OCI-LY7 (cell line): ENCODE measurements at regions not wholly inside any gene's neighbourhood (a gene's known extent, or its start where the extent isn't known, plus 50 kb on each side); places are given as distances from the start of the nearest gene placed in this dataset.

Experiments
- BruUV-seq: library from RNA; stranded (reverse); fragments of 400-500 nt; replicated peaks from 2 replicates; lab custom pipeline; 2021; lab: Mats Ljungman, UMichigan
- CTCF ChIA-PET: fragments of 300-600 bp; sonication (Branson Sonifier 250); formaldehyde crosslinking; loops from one replicate; lab custom pipeline; 2022; ENCODE audit warnings: antibody characterized with exemption; ENCODE audit not compliant: unreplicated experiment; lab: Charles Lee
- POLR2A ChIA-PET: fragments of 300-600 bp; sonication (Branson Sonifier 250); formaldehyde crosslinking; loops from one replicate; lab custom pipeline; 2022; ENCODE audit warnings: antibody characterized with exemption; lab: Charles Lee
- DNase-seq: peaks from one replicate; pipeline ENCODE4 v3.0.0-alpha.2; 2015; ENCODE audit warnings: low spot score
- H2AFZ ChIP-seq: fragments of 200-600 bp; sonication (generic), shearing (Covaris generic); 2 replicates; pipeline ENCODE4 v1.6.1; 2014; ENCODE audit warnings: mild to moderate bottlenecking, antibody characterized with exemption, low read length, moderate library complexity
- H3K27ac ChIP-seq: fragments of 200-600 bp; sonication (generic); 2 replicates; pipeline ENCODE4 v1.5.1; 2014; ENCODE audit warnings: mixed run types, low read depth, mild to moderate bottlenecking, moderate library complexity, low read length, inconsistent platforms; ENCODE audit not compliant: poor library complexity, severe bottlenecking
- H3K36me3 ChIP-seq: fragments of 200-600 bp; sonication (generic); 2 replicates; pipeline ENCODE4 v1.6.1; 2014; ENCODE audit warnings: mild to moderate bottlenecking, antibody characterized with exemption, low read length, moderate library complexity, mixed read lengths; ENCODE audit not compliant: insufficient read depth
- H3K4me1 ChIP-seq: fragments of 200-600 bp; sonication (generic); 2 replicates; pipeline ENCODE4 v1.5.1; 2014; ENCODE audit warnings: mild to moderate bottlenecking, low read length; ENCODE audit not compliant: insufficient read depth, poor library complexity, severe bottlenecking
- H3K4me2 ChIP-seq: fragments of 200-600 bp; sonication (generic); 2 replicates; pipeline ENCODE4 v1.6.1; 2014; ENCODE audit warnings: mild to moderate bottlenecking, low read length
- H3K4me3 ChIP-seq: fragments of 200-600 bp; sonication (generic); 2 replicates; pipeline ENCODE4 v1.5.1; 2014; ENCODE audit warnings: mild to moderate bottlenecking, low read depth, low read length; ENCODE audit not compliant: poor library complexity, severe bottlenecking
- H3K79me2 ChIP-seq: fragments of 200-600 bp; sonication (generic); 2 replicates; pipeline ENCODE4 v1.6.1; 2016; ENCODE audit warnings: low read depth, mild to moderate bottlenecking, low read length, moderate library complexity, mixed read lengths; ENCODE audit not compliant: insufficient read depth
- H3K9me2 ChIP-seq: fragments of 200-600 bp; sonication (generic); 2 replicates; pipeline ENCODE4 v1.6.1; 2016; ENCODE audit warnings: mild to moderate bottlenecking, low read length, mixed read lengths; ENCODE audit not compliant: insufficient read depth
- H3K9me3 ChIP-seq: fragments of 200-600 bp; sonication (generic); 2 replicates; pipeline ENCODE4 v1.6.1; 2014; ENCODE audit warnings: mild to moderate bottlenecking, mixed run types, low read length, mixed read lengths
- H4K20me1 ChIP-seq: fragments of 200-600 bp; sonication (generic); 2 replicates; pipeline ENCODE4 v1.6.1; 2014; ENCODE audit warnings: mild to moderate bottlenecking, antibody characterized with exemption, low read length, moderate library complexity, mixed read lengths; ENCODE audit not compliant: insufficient read depth
- EZH2phosphoT487 ChIP-seq: fragments of 200-600 bp; sonication (generic); IDR thresholded peaks from 2 replicates; pipeline ENCODE4 v1.6.1; 2018; ENCODE audit warnings: low read depth, borderline replicate concordance, mild to moderate bottlenecking, mixed run types, antibody characterized with exemption, low read length, moderate library complexity, mixed read lengths
- intact Hi-C: fragments of 100-400 bp; cut with micrococcal nuclease; formaldehyde crosslinking; loops from one replicate; pipeline ENCODE4 v1.10.0; 2022; ENCODE audit not compliant: unreplicated experiment
- TF ChIP-seq, protein P1 (sequence below): fragments of 200-600 bp; sonication (generic); conservative IDR thresholded peaks from 2 replicates; pipeline ENCODE4 v1.5.1; 2014; ENCODE audit warnings: mild to moderate bottlenecking, antibody characterized with exemption, low read length, moderate library complexity, mixed read lengths

DNA sequence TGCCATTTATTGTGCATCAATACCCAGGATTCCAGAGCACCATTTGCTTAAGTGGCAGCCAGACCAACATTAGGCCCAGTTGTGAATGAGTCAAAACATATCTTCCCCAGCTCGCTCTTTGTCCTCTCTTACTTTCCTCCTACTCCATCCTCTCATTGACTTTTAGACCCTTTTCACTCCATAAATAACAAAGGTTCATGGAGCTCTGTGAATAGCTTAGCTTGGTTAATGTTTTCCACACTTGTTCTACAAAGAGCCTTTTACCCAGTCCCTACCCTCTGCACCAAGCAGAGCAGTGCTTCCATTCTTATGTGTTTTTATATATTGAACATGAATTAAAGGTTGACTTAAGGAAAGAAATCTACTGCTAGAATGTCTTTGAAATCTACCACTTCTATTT, 625.8 kb upstream of the FANCL start:
- Histone ChIP-seq H3K4me1 (no peaks in the 10 kb centered on the region), H3K9me3 (no peaks in the 10 kb centered on the region), H2AFZ (no peak overlapping the region), H3K36me3 (no peaks in the 10 kb centered on the region), H3K79me2 (no peaks in the 10 kb centered on the region), H3K4me3 (no peak overlapping the region), H3K9me2 (no peaks in the 10 kb centered on the region), H3K4me2 (no peak overlapping the region), H4K20me1 (no peaks in the 10 kb centered on the region), H3K27ac (no peak overlapping the region)
- intact Hi-C loops: no loop called here
- BruUV-seq: no TSS peak
- ChIA-PET POLR2A (no interaction called here), CTCF (no interaction called here)
- no peak for DNase-seq
- no peak for TF ChIP-seq EZH2phosphoT487
- TF ChIP-seq, protein P1, sequence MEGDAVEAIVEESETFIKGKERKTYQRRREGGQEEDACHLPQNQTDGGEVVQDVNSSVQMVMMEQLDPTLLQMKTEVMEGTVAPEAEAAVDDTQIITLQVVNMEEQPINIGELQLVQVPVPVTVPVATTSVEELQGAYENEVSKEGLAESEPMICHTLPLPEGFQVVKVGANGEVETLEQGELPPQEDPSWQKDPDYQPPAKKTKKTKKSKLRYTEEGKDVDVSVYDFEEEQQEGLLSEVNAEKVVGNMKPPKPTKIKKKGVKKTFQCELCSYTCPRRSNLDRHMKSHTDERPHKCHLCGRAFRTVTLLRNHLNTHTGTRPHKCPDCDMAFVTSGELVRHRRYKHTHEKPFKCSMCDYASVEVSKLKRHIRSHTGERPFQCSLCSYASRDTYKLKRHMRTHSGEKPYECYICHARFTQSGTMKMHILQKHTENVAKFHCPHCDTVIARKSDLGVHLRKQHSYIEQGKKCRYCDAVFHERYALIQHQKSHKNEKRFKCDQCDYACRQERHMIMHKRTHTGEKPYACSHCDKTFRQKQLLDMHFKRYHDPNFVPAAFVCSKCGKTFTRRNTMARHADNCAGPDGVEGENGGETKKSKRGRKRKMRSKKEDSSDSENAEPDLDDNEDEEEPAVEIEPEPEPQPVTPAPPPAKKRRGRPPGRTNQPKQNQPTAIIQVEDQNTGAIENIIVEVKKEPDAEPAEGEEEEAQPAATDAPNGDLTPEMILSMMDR: no peak

DNA sequence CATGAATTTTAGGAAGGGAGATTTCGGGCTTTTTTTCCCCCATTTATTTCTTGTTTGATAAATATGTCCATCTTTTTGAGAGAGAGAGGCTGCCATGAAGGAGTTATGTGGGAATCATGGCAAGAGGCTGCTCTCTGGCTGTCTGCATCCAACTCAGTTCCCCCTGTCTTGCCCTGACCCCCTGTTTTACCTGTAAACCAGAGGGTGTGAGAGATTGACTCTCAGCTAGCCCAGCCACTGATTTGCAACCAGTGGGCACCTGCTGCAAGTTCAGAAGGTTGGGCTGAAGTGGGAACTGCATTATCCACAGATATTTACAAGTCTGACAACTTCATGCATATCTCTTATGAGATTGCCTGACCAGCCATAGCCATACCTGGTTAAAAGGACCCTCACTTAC, 625.4 kb upstream of the FANCL start:
- H3K4me2 ChIP-seq: no peak overlapping the region
- TF ChIP-seq, protein P1: no peak
- TF ChIP-seq EZH2phosphoT487: no peak
- H3K27ac ChIP-seq: no peak overlapping the region
- H3K4me1 ChIP-seq: no peaks in the 10 kb centered on the region
- no peaks in the 10 kb centered on the region for H3K9me3 ChIP-seq
- CTCF ChIA-PET: no interaction called here
- H4K20me1 ChIP-seq: no peaks in the 10 kb centered on the region
- no peak for DNase-seq
- H3K4me3 ChIP-seq: no peak overlapping the region
- H3K36me3 ChIP-seq: no peaks in the 10 kb centered on the region
- POLR2A ChIA-PET: no interaction called here
- no peaks in the 10 kb centered on the region for H3K79me2 ChIP-seq
- no peaks in the 10 kb centered on the region for H3K9me2 ChIP-seq
- intact Hi-C loops: no loop called here
- BruUV-seq: no TSS peak
- H2AFZ ChIP-seq: no peak overlapping the region

DNA sequence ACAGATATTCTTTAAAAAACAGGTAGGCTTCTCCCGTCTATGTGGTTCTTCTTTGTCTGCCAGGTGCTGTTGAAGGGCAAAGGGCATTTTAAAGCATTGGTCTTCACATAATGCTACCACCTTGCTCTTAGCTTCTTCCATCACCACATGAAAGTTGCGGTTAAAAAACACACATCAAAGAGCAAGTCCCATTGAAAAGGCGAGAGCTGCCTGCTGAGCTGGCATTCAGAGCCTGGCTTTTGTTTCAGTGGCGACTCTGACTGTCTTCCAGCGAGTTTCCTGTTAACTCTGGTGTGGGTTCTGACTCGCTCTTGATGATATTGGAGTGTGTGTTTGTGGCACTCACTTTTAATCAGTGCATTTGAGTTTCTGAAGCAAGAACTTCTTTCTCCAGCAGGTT, 624.9 kb upstream of the FANCL start:
- H3K9me2 ChIP-seq: no peaks in the 10 kb centered on the region
- BruUV-seq: no TSS peak
- no peaks in the 10 kb centered on the region for H3K36me3 ChIP-seq
- intact Hi-C loops: no loop called here
- no peak overlapping the region for H3K4me3 ChIP-seq
- no peak for DNase-seq
- no peak overlapping the region for H3K4me2 ChIP-seq
- ChIA-PET POLR2A (no interaction called here), CTCF (no interaction called here)
- H3K27ac ChIP-seq: no peak overlapping the region
- H3K9me3 ChIP-seq: no peaks in the 10 kb centered on the region
- H2AFZ ChIP-seq: no peak overlapping the region
- TF ChIP-seq, protein P1: no peak
- no peak for TF ChIP-seq EZH2phosphoT487
- H4K20me1 ChIP-seq: no peaks in the 10 kb centered on the region
- no peaks in the 10 kb centered on the region for H3K4me1 ChIP-seq
- H3K79me2 ChIP-seq: no peaks in the 10 kb centered on the region
